ENCODE measurements at regions not wholly inside any gene's neighbourhood (a gene's known extent, or its start where the extent isn't known, plus 50 kb on each side); places are given as distances from the start of the nearest gene placed in this dataset.
A peak's percentile ranks its signal among the peaks of the same experiment; 100 is the strongest.

DNA sequence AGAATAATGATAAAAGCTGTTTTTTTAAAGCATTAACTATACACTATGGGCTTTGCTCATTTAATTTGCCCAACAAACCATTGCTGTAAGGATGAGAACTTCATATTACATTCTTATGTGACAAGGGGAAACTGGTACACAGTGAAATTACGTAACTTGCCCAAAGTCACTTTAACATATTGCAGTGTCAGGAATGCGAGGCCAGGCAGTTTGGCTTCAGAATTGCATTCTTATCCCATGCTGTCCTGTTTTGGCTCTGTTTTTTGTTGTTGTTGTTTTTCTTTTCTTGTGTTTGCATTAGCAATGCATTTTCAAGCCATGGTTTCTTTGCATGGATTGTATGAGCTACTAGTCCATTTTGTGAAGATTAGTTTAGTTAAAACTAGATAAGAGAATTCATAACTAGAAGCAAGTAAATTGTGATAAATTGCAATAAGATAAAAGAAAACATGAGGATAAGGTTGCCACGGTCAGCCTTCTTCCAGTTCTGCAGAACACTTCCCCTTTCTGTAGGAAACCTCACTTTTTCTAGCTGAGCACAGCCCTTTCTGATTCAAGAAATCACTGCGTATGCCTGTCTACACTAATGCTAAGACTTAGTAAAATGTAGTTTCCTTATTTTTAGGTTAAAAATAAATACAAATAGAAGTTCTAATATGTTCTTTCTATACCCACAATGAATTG, 221.3 kb upstream of the KCNJ16 start:
- Histone ChIP-seq H3K9me3 (ENCODE audit: control insufficient read depth in 5 of 5, low read length in 5 of 5) (peaks cover 0 to 8% (median 4%) of the 10 kb centered on the region in 5 donors), H3K36me3 (ENCODE audit: control insufficient read depth in 5 of 5, insufficient read depth in 5 of 5, low read length in 5 of 5) (no peaks in the 10 kb centered on the region), H3K4me3 (ENCODE audit: low read depth in 1 of 5, low read length in 5 of 5) (peak overlapping the region in 1 of 5 donors; percentile 24), H3K27me3 (ENCODE audit: control insufficient read depth in 5 of 5, insufficient read depth in 4 of 5, low read length in 5 of 5) (no peaks in the 10 kb centered on the region), H3K27ac (ENCODE audit: low read depth, low read length) (no peak overlapping the region), H3K4me1 (ENCODE audit: control insufficient read depth in 5 of 5, insufficient read depth in 5 of 5, low read length in 5 of 5) (peaks cover 2 to 24% (median 20%) of the 10 kb centered on the region in 5 donors), H3K9ac (ENCODE audit: low read length in 5 of 5) (no peak overlapping the region)

DNA sequence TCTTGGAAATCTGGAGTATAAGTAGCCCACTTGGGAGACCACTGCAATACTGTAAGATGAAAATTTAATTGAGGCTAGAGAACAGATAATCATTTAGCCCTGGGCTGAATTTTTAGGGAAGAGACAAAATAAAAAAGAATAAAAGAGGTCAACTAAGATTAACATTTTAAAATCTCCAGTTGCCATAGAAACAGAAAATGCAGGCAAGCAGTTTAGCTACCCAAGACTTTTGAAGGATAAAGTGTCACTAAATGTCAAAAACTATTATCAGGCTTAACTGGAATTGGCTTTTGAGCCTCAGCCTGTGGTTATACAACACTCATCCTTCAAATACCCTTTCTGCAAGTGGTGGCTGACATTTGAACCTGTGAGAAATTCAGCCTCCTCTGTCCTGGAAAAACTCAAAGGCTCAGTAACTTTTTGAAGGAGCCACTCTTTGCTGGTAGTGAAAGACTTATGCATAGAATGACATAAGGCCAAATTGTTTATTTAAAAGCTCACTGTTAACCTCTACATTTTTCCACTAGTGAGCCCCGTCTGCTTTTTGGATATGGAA, 220.7 kb upstream of the KCNJ16 start:
- Histone ChIP-seq H3K27ac (ENCODE audit: low read depth, low read length) (no peak overlapping the region), H3K9ac (ENCODE audit: low read length in 5 of 5) (no peak overlapping the region), H3K27me3 (ENCODE audit: control insufficient read depth in 5 of 5, insufficient read depth in 4 of 5, low read length in 5 of 5) (no peaks in the 10 kb centered on the region), H3K4me3 (ENCODE audit: low read depth in 1 of 5, low read length in 5 of 5) (no peak overlapping the region), H3K4me1 (ENCODE audit: control insufficient read depth in 5 of 5, insufficient read depth in 5 of 5, low read length in 5 of 5) (peaks cover 2 to 24% (median 20%) of the 10 kb centered on the region in 5 donors), H3K36me3 (ENCODE audit: control insufficient read depth in 5 of 5, insufficient read depth in 5 of 5, low read length in 5 of 5) (no peaks in the 10 kb centered on the region), H3K9me3 (ENCODE audit: control insufficient read depth in 5 of 5, low read length in 5 of 5) (peaks cover 0 to 10% (median 7%) of the 10 kb centered on the region in 5 donors)

DNA sequence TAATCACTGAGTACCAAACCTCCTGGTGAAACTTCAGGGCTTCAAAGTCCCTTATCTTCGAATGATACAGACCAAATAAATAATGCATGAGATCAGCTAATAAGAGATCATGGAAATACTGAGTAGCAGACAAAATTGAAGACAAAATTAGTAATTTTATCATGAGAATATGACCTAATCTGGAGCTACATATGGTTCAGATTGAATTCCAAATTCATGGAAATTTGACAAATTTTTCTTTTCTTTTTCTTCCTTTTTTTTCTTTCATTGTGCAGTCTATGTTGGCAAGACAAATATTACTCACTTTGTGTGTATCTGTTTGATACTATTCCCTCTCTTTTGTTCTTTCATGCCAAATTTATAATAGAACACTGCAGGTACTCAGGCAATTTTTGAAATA, 218.1 kb upstream of the KCNJ16 start:
- Histone ChIP-seq H3K27me3 (ENCODE audit: control insufficient read depth in 5 of 5, insufficient read depth in 4 of 5, low read length in 5 of 5) (no peaks in the 10 kb centered on the region), H3K4me3 (ENCODE audit: low read depth in 1 of 5, low read length in 5 of 5) (no peak overlapping the region)

DNA sequence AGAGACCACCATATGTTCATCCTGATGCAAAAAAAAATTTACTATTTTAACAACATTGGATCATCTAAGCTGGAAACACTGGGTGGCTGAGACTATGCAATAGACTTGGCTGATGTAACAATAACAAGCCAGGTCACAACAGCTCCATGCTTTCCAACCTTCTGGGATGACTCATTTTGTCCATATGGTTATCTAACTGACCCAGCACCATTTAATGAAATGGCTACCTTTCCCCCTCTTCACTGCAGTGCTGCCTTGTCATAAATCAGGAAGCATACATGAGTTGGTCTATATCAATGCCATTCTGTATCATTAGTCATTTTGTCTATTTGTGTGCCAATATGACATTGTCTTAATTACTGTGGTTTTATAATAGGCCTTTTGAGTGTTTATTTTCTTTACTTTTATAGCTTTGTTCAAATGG, 217.6 kb upstream of the KCNJ16 start:
- H3K4me3 ChIP-seq (ENCODE audit: low read depth in 1 of 5, low read length in 5 of 5) = no peak overlapping the region
- no peaks in the 10 kb centered on the region for H3K36me3 ChIP-seq (ENCODE audit: control insufficient read depth in 5 of 5, insufficient read depth in 5 of 5, low read length in 5 of 5)
- H3K4me1 ChIP-seq (ENCODE audit: control insufficient read depth in 5 of 5, insufficient read depth in 5 of 5, low read length in 5 of 5) = peaks cover 2 to 24% (median 20%) of the 10 kb centered on the region in 5 donors
- H3K9me3 ChIP-seq (ENCODE audit: control insufficient read depth in 5 of 5, low read length in 5 of 5) = peaks cover 2 to 16% (median 10%) of the 10 kb centered on the region in 5 donors
- no peak overlapping the region for H3K27ac ChIP-seq (ENCODE audit: low read depth, low read length)
- no peak overlapping the region for H3K9ac ChIP-seq (ENCODE audit: low read length in 5 of 5)
- no peaks in the 10 kb centered on the region for H3K27me3 ChIP-seq (ENCODE audit: control insufficient read depth in 5 of 5, insufficient read depth in 4 of 5, low read length in 5 of 5)

More for the DNA sequence above, 218.1 kb upstream of the KCNJ16 start:
- Histone ChIP-seq H3K36me3 (ENCODE audit: control insufficient read depth in 5 of 5, insufficient read depth in 5 of 5, low read length in 5 of 5) (no peaks in the 10 kb centered on the region), H3K9ac (ENCODE audit: low read length in 5 of 5) (no peak overlapping the region), H3K4me1 (ENCODE audit: control insufficient read depth in 5 of 5, insufficient read depth in 5 of 5, low read length in 5 of 5) (peaks cover 2 to 24% (median 20%) of the 10 kb centered on the region in 5 donors), H3K9me3 (ENCODE audit: control insufficient read depth in 5 of 5, low read length in 5 of 5) (peaks cover 2 to 16% (median 10%) of the 10 kb centered on the region in 5 donors), H3K27ac (ENCODE audit: low read depth, low read length) (no peak overlapping the region)

DNA sequence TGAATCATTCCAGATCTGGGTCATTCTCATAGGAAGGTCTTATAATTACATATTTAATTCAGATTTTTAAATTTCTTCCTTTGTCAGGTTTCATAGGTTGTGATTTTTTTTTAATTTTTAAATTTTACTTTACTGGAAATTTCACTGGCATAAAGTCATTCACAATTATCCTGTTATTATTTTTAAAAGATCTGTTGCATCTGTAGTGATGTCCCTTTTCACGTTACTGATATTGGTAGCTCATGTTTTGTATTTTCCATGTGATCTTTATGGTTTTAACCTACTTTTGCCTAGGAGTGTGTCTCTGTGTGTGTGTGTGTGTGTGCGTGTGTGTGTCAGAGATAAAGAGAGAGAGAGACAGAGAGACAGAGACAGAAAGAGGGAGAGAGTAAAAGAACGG, 216.6 kb upstream of the KCNJ16 start:
- Histone ChIP-seq H3K4me1 (ENCODE audit: control insufficient read depth in 5 of 5, insufficient read depth in 5 of 5, low read length in 5 of 5) (peaks cover 0 to 18% (median 14%) of the 10 kb centered on the region in 5 donors), H3K27ac (ENCODE audit: low read depth, low read length) (no peak overlapping the region), H3K4me3 (ENCODE audit: low read depth in 1 of 5, low read length in 5 of 5) (no peak overlapping the region), H3K9me3 (ENCODE audit: control insufficient read depth in 5 of 5, low read length in 5 of 5) (peaks cover 2 to 16% (median 10%) of the 10 kb centered on the region in 5 donors), H3K9ac (ENCODE audit: low read length in 5 of 5) (no peak overlapping the region), H3K27me3 (ENCODE audit: control insufficient read depth in 5 of 5, insufficient read depth in 4 of 5, low read length in 5 of 5) (no peaks in the 10 kb centered on the region), H3K36me3 (ENCODE audit: control insufficient read depth in 5 of 5, insufficient read depth in 5 of 5, low read length in 5 of 5) (no peaks in the 10 kb centered on the region)

DNA sequence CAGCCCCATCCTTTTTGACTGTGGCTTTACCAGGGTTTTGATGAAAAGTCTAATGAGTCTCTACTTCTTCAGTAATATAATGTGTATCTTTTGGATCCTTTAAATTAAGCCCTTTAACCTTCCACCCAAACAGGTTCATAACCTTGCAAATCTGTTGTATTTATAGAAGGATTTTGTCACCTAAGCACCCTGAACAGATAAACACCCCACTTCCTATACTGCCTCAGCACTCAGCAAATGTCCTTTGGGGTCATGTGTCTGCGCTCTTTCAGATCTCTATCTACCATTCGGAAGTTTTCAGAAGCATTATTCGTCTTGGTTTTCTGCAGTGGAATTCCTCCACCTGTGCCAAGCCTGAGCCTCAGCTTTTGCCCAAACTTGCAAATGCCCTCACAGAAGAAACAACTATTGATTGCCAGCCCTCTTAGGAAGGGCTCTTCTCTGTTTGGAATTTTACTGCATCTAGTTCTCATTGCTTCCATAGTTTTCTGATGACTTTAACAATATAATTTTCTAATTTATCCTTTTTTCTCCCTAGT, 214.8 kb upstream of the KCNJ16 start:
- Histone ChIP-seq H3K27ac (ENCODE audit: low read depth, low read length) (no peak overlapping the region), H3K4me3 (ENCODE audit: low read depth in 1 of 5, low read length in 5 of 5) (no peak overlapping the region), H3K9ac (ENCODE audit: low read length in 5 of 5) (no peak overlapping the region), H3K9me3 (ENCODE audit: control insufficient read depth in 5 of 5, low read length in 5 of 5) (peaks cover 2 to 16% (median 10%) of the 10 kb centered on the region in 5 donors), H3K4me1 (ENCODE audit: control insufficient read depth in 5 of 5, insufficient read depth in 5 of 5, low read length in 5 of 5) (peaks cover 0 to under 1% (median 0%) of the 10 kb centered on the region in 5 donors), H3K36me3 (ENCODE audit: control insufficient read depth in 5 of 5, insufficient read depth in 5 of 5, low read length in 5 of 5) (no peaks in the 10 kb centered on the region), H3K27me3 (ENCODE audit: control insufficient read depth in 5 of 5, insufficient read depth in 4 of 5, low read length in 5 of 5) (no peaks in the 10 kb centered on the region)

DNA sequence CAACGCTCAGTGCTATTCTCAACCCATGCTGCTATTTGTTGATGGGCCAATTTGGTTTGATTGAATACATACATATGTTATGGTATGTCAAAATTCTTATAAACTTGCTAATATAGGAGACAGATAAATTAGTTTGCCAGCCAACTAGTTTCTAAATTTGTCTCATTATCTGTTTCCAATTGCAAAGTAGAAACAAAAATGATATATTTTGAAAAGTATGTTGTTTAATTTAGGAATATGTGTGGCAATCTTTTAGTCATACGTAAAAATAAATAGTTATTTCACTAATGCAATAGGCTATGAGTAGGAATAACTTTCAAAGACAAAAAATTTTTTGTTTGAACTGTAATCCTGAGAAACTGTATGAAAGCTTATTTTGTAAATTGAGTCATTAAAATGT, 210.6 kb upstream of the KCNJ16 start:
- Histone ChIP-seq H3K36me3 (ENCODE audit: control insufficient read depth in 5 of 5, insufficient read depth in 5 of 5, low read length in 5 of 5) (no peaks in the 10 kb centered on the region), H3K4me1 (ENCODE audit: control insufficient read depth in 5 of 5, insufficient read depth in 5 of 5, low read length in 5 of 5) (peaks cover 0 to under 1% (median 0%) of the 10 kb centered on the region in 5 donors), H3K27ac (ENCODE audit: low read depth, low read length) (no peak overlapping the region), H3K4me3 (ENCODE audit: low read depth in 1 of 5, low read length in 5 of 5) (no peak overlapping the region), H3K9ac (ENCODE audit: low read length in 5 of 5) (no peak overlapping the region), H3K9me3 (ENCODE audit: control insufficient read depth in 5 of 5, low read length in 5 of 5) (peaks cover 0 to 12% (median 2%) of the 10 kb centered on the region in 5 donors), H3K27me3 (ENCODE audit: control insufficient read depth in 5 of 5, insufficient read depth in 4 of 5, low read length in 5 of 5) (no peaks in the 10 kb centered on the region)

DNA sequence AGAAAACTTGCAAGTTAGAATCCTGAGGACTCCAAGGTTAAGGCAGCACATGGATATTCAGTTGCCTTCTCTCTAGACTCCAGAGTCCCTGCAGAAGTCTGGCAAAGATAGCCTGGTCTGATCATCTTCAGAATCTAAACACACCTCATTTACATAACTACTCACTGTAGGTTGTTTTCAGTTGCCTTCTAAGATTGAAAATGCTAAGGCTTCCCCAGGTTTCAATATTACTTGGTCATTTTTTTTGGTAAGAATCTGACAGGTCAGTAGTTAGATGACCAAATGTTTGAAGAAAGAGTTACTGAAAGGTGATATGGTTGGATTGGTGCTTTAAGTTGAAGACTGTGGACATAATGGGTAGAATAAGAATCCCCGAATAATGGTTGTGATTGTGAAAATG, 205.4 kb upstream of the KCNJ16 start:
- Histone ChIP-seq H3K27ac (ENCODE audit: low read depth, low read length) (no peak overlapping the region), H3K4me3 (ENCODE audit: low read depth in 1 of 5, low read length in 5 of 5) (no peak overlapping the region), H3K4me1 (ENCODE audit: control insufficient read depth in 5 of 5, insufficient read depth in 5 of 5, low read length in 5 of 5) (peaks cover 0 to 9% (median 8%) of the 10 kb centered on the region in 5 donors), H3K27me3 (ENCODE audit: control insufficient read depth in 5 of 5, insufficient read depth in 4 of 5, low read length in 5 of 5) (no peaks in the 10 kb centered on the region), H3K36me3 (ENCODE audit: control insufficient read depth in 5 of 5, insufficient read depth in 5 of 5, low read length in 5 of 5) (no peaks in the 10 kb centered on the region), H3K9me3 (ENCODE audit: control insufficient read depth in 5 of 5, low read length in 5 of 5) (peaks cover 0 to 3% (median 0%) of the 10 kb centered on the region in 5 donors), H3K9ac (ENCODE audit: low read length in 5 of 5) (no peak overlapping the region)

DNA sequence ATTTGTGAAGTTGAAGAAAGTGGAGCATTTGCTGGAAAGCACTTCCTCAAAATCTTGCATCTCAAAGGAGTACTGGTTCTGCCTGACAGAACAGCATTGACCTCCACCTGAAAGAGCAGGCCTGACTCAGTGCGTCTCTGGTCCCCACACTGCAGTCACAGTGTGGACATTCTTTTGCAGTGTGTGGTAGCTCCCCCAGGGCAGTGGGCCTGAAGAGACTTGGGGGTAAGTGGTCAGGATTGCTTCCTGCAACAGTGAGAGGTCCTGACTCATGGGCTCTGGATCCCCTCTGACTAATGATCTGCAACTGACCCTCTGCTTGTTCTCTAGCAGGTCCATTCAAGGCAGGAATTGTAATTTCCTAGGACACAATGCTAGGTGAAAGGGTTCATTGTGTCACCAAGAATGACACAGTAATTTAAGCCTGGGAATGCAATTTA, 204.9 kb upstream of the KCNJ16 start:
- H3K9ac ChIP-seq (ENCODE audit: low read length in 5 of 5) = no peak overlapping the region
- H3K4me1 ChIP-seq (ENCODE audit: control insufficient read depth in 5 of 5, insufficient read depth in 5 of 5, low read length in 5 of 5) = peaks cover 0 to 9% (median 8%) of the 10 kb centered on the region in 5 donors
- H3K4me3 ChIP-seq (ENCODE audit: low read depth in 1 of 5, low read length in 5 of 5) = no peak overlapping the region
- H3K36me3 ChIP-seq (ENCODE audit: control insufficient read depth in 5 of 5, insufficient read depth in 5 of 5, low read length in 5 of 5) = no peaks in the 10 kb centered on the region
- H3K9me3 ChIP-seq (ENCODE audit: control insufficient read depth in 5 of 5, low read length in 5 of 5) = peaks cover 0 to 3% (median 0%) of the 10 kb centered on the region in 5 donors
- H3K27me3 ChIP-seq (ENCODE audit: control insufficient read depth in 5 of 5, insufficient read depth in 4 of 5, low read length in 5 of 5) = no peaks in the 10 kb centered on the region
- no peak overlapping the region for H3K27ac ChIP-seq (ENCODE audit: low read depth, low read length)

DNA sequence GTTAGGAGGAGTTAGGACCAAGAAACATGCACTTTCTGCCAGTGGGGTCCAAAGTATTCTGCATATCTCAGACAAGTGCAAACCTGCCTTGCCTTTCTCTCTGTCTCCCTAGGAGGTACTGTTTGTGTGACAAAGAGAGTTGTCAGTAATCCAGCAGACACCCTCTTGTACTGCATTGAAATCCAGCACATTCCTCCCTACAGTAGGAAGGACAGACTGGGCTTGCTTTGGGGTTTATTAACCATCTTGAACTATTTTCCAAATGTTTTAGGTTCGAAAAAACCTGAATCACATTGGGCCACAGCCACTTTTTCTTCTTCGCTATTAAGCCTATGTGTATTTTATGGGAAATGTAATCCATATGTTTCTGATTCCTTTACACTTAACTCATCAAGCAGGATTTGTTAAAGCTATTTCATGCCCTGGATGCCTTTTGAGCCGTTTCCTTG, 204.2 kb upstream of the KCNJ16 start:
- Histone ChIP-seq H3K9me3 (ENCODE audit: control insufficient read depth in 5 of 5, low read length in 5 of 5) (peaks cover 0 to 3% (median 0%) of the 10 kb centered on the region in 5 donors), H3K36me3 (ENCODE audit: control insufficient read depth in 5 of 5, insufficient read depth in 5 of 5, low read length in 5 of 5) (no peaks in the 10 kb centered on the region), H3K27ac (ENCODE audit: low read depth, low read length) (no peak overlapping the region), H3K4me3 (ENCODE audit: low read depth in 1 of 5, low read length in 5 of 5) (no peak overlapping the region), H3K4me1 (ENCODE audit: control insufficient read depth in 5 of 5, insufficient read depth in 5 of 5, low read length in 5 of 5) (peaks cover 0 to 9% (median 8%) of the 10 kb centered on the region in 5 donors), H3K9ac (ENCODE audit: low read length in 5 of 5) (no peak overlapping the region), H3K27me3 (ENCODE audit: control insufficient read depth in 5 of 5, insufficient read depth in 4 of 5, low read length in 5 of 5) (no peaks in the 10 kb centered on the region)

Data from subcutaneous abdominal adipose tissue (tissue), 5 donors.